SK-N-SH treated with all-trans-retinoic acid at 6 μM for 48 hours (cell line): ENCODE measurements at regions not wholly inside any gene's neighbourhood (a gene's known extent, or its start where the extent isn't known, plus 50 kb on each side); places are given as distances from the start of the nearest gene placed in this dataset.

Experiments
- ATAC-seq: fragments of 200-7000 bp; cut with Tn5 transposase; 3 replicates; pipeline ENCODE4 v1.9.1; 2020; ENCODE audit warnings: mild to moderate bottlenecking, moderate library complexity
- ARNTL ChIP-seq: fragments of 450-650 bp; formaldehyde crosslinking; IDR thresholded peaks from 2 replicates; pipeline ENCODE4 v1.5.0; 2020; ENCODE audit warnings: low read depth, mild to moderate bottlenecking, moderate library complexity, borderline replicate concordance
- BACH2 ChIP-seq: fragments of 250-450 bp; sonication (Bioruptor Pico); IDR thresholded peaks from 2 replicates; pipeline ENCODE4 v1.9.0; 2021; ENCODE audit warnings: mild to moderate bottlenecking, borderline replicate concordance
- CREB5 ChIP-seq: fragments of 250-450 bp; sonication (Bioruptor Pico); IDR thresholded peaks from 2 replicates; pipeline ENCODE4 v1.5.1; 2020; ENCODE audit warnings: low read depth, mild to moderate bottlenecking, moderate library complexity
- CSDC2 ChIP-seq: fragments of 250-450 bp; sonication (Bioruptor Pico); IDR thresholded peaks from 2 replicates; pipeline ENCODE4 v1.5.0; 2020; ENCODE audit warnings: mild to moderate bottlenecking, moderate library complexity
- CSRNP3 ChIP-seq: fragments of 250-450 bp; sonication (Bioruptor Pico); IDR thresholded peaks from 2 replicates; pipeline ENCODE4 v1.5.1; 2021; ENCODE audit warnings: mild to moderate bottlenecking, moderate library complexity
- ESRRG ChIP-seq: fragments of 250-450 bp; sonication (Bioruptor Pico); IDR thresholded peaks from 2 replicates; pipeline ENCODE4 v1.6.1; 2021; ENCODE audit warnings: mild to moderate bottlenecking
- ISL1 ChIP-seq: fragments of 250-450 bp; sonication (Bioruptor Pico); IDR thresholded peaks from 2 replicates; pipeline ENCODE4 v2.1.2; 2022; ENCODE audit warnings: mild to moderate bottlenecking, moderate library complexity
- OSR1 ChIP-seq: fragments of 250-450 bp; sonication (Bioruptor Pico); IDR thresholded peaks from 2 replicates; pipeline ENCODE4 v1.8.0; 2022; ENCODE audit warnings: moderate library complexity, mild to moderate bottlenecking, inconsistent platforms
- PATZ1 ChIP-seq: fragments of 250-450 bp; sonication (Bioruptor Pico); IDR thresholded peaks from 2 replicates; pipeline ENCODE4 v1.8.0; 2020; ENCODE audit warnings: mild to moderate bottlenecking, moderate library complexity, borderline replicate concordance
- POU6F1 ChIP-seq: fragments of 250-450 bp; sonication (Bioruptor Pico); IDR thresholded peaks from 2 replicates; pipeline ENCODE4 v1.8.0; 2021; ENCODE audit warnings: low read depth, mild to moderate bottlenecking, moderate library complexity, borderline replicate concordance
- PPARA ChIP-seq: fragments of 250-450 bp; sonication (Bioruptor Pico); IDR thresholded peaks from 2 replicates; pipeline ENCODE4 v1.5.0; 2020; ENCODE audit warnings: mild to moderate bottlenecking, borderline replicate concordance
- RARB ChIP-seq: fragments of 250-450 bp; sonication (Bioruptor Pico); IDR thresholded peaks from 2 replicates; pipeline ENCODE4 v1.8.0; 2021; ENCODE audit warnings: mild to moderate bottlenecking, moderate library complexity
- SNAI2 ChIP-seq: fragments of 250-450 bp; sonication (Bioruptor Pico); IDR thresholded peaks from 2 replicates; pipeline ENCODE4 v1.5.0; 2020; ENCODE audit warnings: mild to moderate bottlenecking, moderate library complexity
- TCF4 ChIP-seq: fragments of 250-450 bp; sonication (Bioruptor Pico); IDR thresholded peaks from 2 replicates; pipeline ENCODE4 v1.8.0; 2021; ENCODE audit warnings: mild to moderate bottlenecking, moderate library complexity, borderline replicate concordance
- TOX ChIP-seq: fragments of 250-450 bp; sonication (Bioruptor Pico); IDR thresholded peaks from 2 replicates; pipeline ENCODE4 v1.8.0; 2021; ENCODE audit warnings: mild to moderate bottlenecking, moderate library complexity, borderline replicate concordance
- TSHZ2 ChIP-seq: fragments of 250-450 bp; sonication (Bioruptor Pico); IDR thresholded peaks from 2 replicates; pipeline ENCODE4 v1.5.0; 2020; ENCODE audit warnings: mild to moderate bottlenecking, moderate library complexity
- ZFP3 ChIP-seq: fragments of 250-450 bp; sonication (Bioruptor Pico); IDR thresholded peaks from 2 replicates; pipeline ENCODE4 v1.5.0; 2020; ENCODE audit warnings: mild to moderate bottlenecking, moderate library complexity
- ZFP30 ChIP-seq: fragments of 450-650 bp; formaldehyde crosslinking; IDR thresholded peaks from 2 replicates; pipeline ENCODE4 v1.5.0; 2022; ENCODE audit warnings: mild to moderate bottlenecking, moderate library complexity
- ZNF565 ChIP-seq: fragments of 450-650 bp; formaldehyde crosslinking; conservative IDR thresholded peaks from 2 replicates; pipeline ENCODE4 v1.5.0; 2020; ENCODE audit warnings: low read depth, mild to moderate bottlenecking, moderate library complexity
- ZNF70 ChIP-seq: fragments of 450-650 bp; formaldehyde crosslinking; IDR thresholded peaks from 2 replicates; pipeline ENCODE4 v1.5.0; 2020; ENCODE audit warnings: mild to moderate bottlenecking, moderate library complexity
- ZNF8 ChIP-seq: fragments of 450-650 bp; formaldehyde crosslinking; IDR thresholded peaks from 2 replicates; pipeline ENCODE4 v1.5.0; 2020; ENCODE audit warnings: mild to moderate bottlenecking, moderate library complexity

- TF ChIP-seq ZFP30 (CRISPR knock-in tag) = no peak
- TF ChIP-seq POU6F1 (CRISPR knock-in tag) = no peak
- TF ChIP-seq TOX = no peak
- TF ChIP-seq ZFP3 = no peak
- no peak for TF ChIP-seq OSR1 (CRISPR knock-in tag)
- no peak for TF ChIP-seq ZNF8
- no peak for TF ChIP-seq CREB5 (CRISPR knock-in tag)
- no peak for TF ChIP-seq ZNF565 (CRISPR knock-in tag)
- no peak for TF ChIP-seq PATZ1 (CRISPR knock-in tag)
- no peak for TF ChIP-seq ZNF70 (CRISPR knock-in tag)
- no peak for TF ChIP-seq TCF4 (CRISPR knock-in tag)
- no peak for TF ChIP-seq SNAI2 (CRISPR knock-in tag)
- no peak for TF ChIP-seq BACH2 (CRISPR knock-in tag)
- no peak for TF ChIP-seq RARB
- TF ChIP-seq TSHZ2 (CRISPR knock-in tag) = no peak
- TF ChIP-seq ESRRG = no peak
- no peak for TF ChIP-seq ISL1 (CRISPR knock-in tag)
- TF ChIP-seq PPARA (CRISPR knock-in tag) = no peak
- TF ChIP-seq CSRNP3 (CRISPR knock-in tag) = no peak
- TF ChIP-seq ARNTL = no peak
- TF ChIP-seq, all 23 proteins: peak for 0
- ATAC-seq = no peak
These were observed 409.6 kb upstream of the CDH11 start for GRCh38 chr16:65531475-65531874.

- ATAC-seq = no peak
- no peak for TF ChIP-seq TCF4 (CRISPR knock-in tag)
- no peak for TF ChIP-seq CSRNP3 (CRISPR knock-in tag)
- TF ChIP-seq ZNF70 (CRISPR knock-in tag) = no peak
- no peak for TF ChIP-seq PPARA (CRISPR knock-in tag)
- TF ChIP-seq SNAI2 (CRISPR knock-in tag) = no peak
- TF ChIP-seq ISL1 (CRISPR knock-in tag) = no peak
- TF ChIP-seq ARNTL = no peak
- TF ChIP-seq BACH2 (CRISPR knock-in tag) = no peak
- TF ChIP-seq CSDC2 (CRISPR knock-in tag) = no peak
- no peak for TF ChIP-seq TSHZ2 (CRISPR knock-in tag)
- TF ChIP-seq CREB5 (CRISPR knock-in tag) = no peak
- TF ChIP-seq, all 23 proteins: peak for 0
These were observed 403.8 kb upstream of the CDH11 start for GRCh38 chr16:65525707-65526106.
